ENCODE measurements at regions not wholly inside any gene's neighbourhood (a gene's known extent, or its start where the extent isn't known, plus 50 kb on each side); places are given as distances from the start of the nearest gene placed in this dataset.

GRCh38 chr15:73822998-73823397 lies 50.4 kb upstream of the TBC1D21 start:
- ChIA-PET CTCF (interaction anchor here (1.0 kb wide), 1 partner anchor 118 kb away, joined by 3 read pairs; no protein-coding TSS in a partner anchor), POLR2A (no interaction called here)

More at GRCh38 chr15:73822998-73823397, 50.4 kb upstream of the TBC1D21 start:
- H3K9me3 ChIP-seq (ENCODE audit: control insufficient read depth, insufficient read depth, low read depth, low read length), result no peaks in the 10 kb centered on the region
- H3K4me1 ChIP-seq (ENCODE audit: control insufficient read depth, insufficient read depth, low read length), result no peaks in the 10 kb centered on the region
- no peak for TF ChIP-seq ZNF2 (tag by site-specific recombination; IDR thresholded peaks at IDR 0.05)
- TF ChIP-seq, protein P1, sequence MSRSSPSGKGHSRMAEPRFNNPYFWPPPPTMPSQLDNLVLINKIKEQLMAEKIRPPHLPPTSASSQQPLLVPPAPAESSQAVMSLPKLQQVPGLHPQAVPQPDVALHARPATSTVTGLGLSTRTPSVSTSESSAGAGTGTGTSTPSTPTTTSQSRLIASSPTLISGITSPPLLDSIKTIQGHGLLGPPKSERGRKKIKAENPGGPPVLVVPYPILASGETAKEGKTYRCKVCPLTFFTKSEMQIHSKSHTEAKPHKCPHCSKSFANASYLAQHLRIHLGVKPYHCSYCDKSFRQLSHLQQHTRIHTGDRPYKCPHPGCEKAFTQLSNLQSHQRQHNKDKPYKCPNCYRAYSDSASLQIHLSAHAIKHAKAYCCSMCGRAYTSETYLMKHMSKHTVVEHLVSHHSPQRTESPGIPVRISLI (tag by site-specific recombination; IDR thresholded peaks at IDR 0.05), result no peak
- TF ChIP-seq, protein P2, sequence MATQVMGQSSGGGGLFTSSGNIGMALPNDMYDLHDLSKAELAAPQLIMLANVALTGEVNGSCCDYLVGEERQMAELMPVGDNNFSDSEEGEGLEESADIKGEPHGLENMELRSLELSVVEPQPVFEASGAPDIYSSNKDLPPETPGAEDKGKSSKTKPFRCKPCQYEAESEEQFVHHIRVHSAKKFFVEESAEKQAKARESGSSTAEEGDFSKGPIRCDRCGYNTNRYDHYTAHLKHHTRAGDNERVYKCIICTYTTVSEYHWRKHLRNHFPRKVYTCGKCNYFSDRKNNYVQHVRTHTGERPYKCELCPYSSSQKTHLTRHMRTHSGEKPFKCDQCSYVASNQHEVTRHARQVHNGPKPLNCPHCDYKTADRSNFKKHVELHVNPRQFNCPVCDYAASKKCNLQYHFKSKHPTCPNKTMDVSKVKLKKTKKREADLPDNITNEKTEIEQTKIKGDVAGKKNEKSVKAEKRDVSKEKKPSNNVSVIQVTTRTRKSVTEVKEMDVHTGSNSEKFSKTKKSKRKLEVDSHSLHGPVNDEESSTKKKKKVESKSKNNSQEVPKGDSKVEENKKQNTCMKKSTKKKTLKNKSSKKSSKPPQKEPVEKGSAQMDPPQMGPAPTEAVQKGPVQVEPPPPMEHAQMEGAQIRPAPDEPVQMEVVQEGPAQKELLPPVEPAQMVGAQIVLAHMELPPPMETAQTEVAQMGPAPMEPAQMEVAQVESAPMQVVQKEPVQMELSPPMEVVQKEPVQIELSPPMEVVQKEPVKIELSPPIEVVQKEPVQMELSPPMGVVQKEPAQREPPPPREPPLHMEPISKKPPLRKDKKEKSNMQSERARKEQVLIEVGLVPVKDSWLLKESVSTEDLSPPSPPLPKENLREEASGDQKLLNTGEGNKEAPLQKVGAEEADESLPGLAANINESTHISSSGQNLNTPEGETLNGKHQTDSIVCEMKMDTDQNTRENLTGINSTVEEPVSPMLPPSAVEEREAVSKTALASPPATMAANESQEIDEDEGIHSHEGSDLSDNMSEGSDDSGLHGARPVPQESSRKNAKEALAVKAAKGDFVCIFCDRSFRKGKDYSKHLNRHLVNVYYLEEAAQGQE (tag by site-specific recombination; IDR thresholded peaks at IDR 0.05), result peak; percentile 99
- no peak for TF ChIP-seq ZFP69B (tag by site-specific recombination; IDR thresholded peaks at IDR 0.05)
- TF ChIP-seq ZNF335 (tag by site-specific recombination; conservative IDR thresholded peaks at IDR 0.05), result no peak
- TF ChIP-seq KLF1 (tag by site-specific recombination; IDR thresholded peaks at IDR 0.05), result no peak
- TF ChIP-seq ELK4 (IDR thresholded peaks at IDR 0.05; ENCODE audit: borderline replicate concordance, low read depth, low read length), result no peak
- no peak for TF ChIP-seq ZNF571 (tag by site-specific recombination; IDR thresholded peaks at IDR 0.05)
- H3K36me3 ChIP-seq (ENCODE audit: control insufficient read depth in 2 of 2, insufficient read depth in 1 of 2, low read length in 2 of 2), result no peaks in the 10 kb centered on the region
- H3K4me3 ChIP-seq (ENCODE audit: low read depth, low read length), result no peak overlapping the region
- no peak overlapping the region for H3K27ac ChIP-seq (ENCODE audit: extremely low read depth, low read depth, low read length)
